HG02973 (cell line): ENCODE measurements at regions not wholly inside any gene's neighbourhood (a gene's known extent, or its start where the extent isn't known, plus 50 kb on each side); places are given as distances from the start of the nearest gene placed in this dataset.

Source experiments
- ATAC-seq: cut with Tn5 transposase; IDR thresholded peaks from one replicate; pipeline ENCODE4 v1.9.1; 2021; ENCODE audit warnings: moderate library complexity; ENCODE audit not compliant: unreplicated experiment

GRCh38 chr6:141347086-141347485, 785.6 kb upstream of the GJE1 start:
- ATAC-seq: no peak

- no peak for ATAC-seq
Measured at GRCh38 chr6:141346535-141346934, 786.2 kb upstream of the GJE1 start.

GRCh38 chr6:141337191-141337590, 795.5 kb upstream of the GJE1 start:
- ATAC-seq: no peak

GRCh38 chr6:141335477-141336273, 797.0 kb upstream of the GJE1 start:
- ATAC-seq: no peak

GRCh38 chr6:141326925-141327324, 805.8 kb upstream of the GJE1 start:
- ATAC-seq: no peak

GRCh38 chr6:141326426-141326825, 806.3 kb upstream of the GJE1 start:
- no peak for ATAC-seq

- ATAC-seq: no peak
Measured at GRCh38 chr6:141321493-141322347, 811.0 kb upstream of the GJE1 start.

GRCh38 chr6:141316236-141316635, 816.5 kb upstream of the GJE1 start:
- ATAC-seq: no peak

- ATAC-seq: no peak
Measured at GRCh38 chr6:141313986-141314385, 818.7 kb upstream of the GJE1 start.

GRCh38 chr6:141309295-141309694, 823.4 kb upstream of the GJE1 start:
- no peak for ATAC-seq

GRCh38 chr6:141307309-141307998, 825.3 kb upstream of the GJE1 start:
- no peak for ATAC-seq

- no peak for ATAC-seq
Measured at GRCh38 chr6:141303907-141304306, 828.8 kb upstream of the GJE1 start.

- no peak for ATAC-seq
Measured at GRCh38 chr6:141301779-141302178, 830.9 kb upstream of the GJE1 start.

- no peak for ATAC-seq
Measured at GRCh38 chr6:141290941-141291721, 841.6 kb upstream of the GJE1 start.

GRCh38 chr6:141288947-141289346, 843.8 kb upstream of the GJE1 start:
- no peak for ATAC-seq

GRCh38 chr6:141282263-141282662, 850.5 kb upstream of the GJE1 start:
- ATAC-seq: no peak

GRCh38 chr6:141269684-141270083, 863.0 kb upstream of the GJE1 start:
- ATAC-seq: no peak

GRCh38 chr6:141267420-141267819, 865.3 kb upstream of the GJE1 start:
- ATAC-seq: no peak

GRCh38 chr6:141265756-141266623, 866.7 kb upstream of the GJE1 start:
- ATAC-seq: no peak

- no peak for ATAC-seq
Measured at GRCh38 chr6:141264101-141264500, 868.6 kb upstream of the GJE1 start.
